ENCODE measurements at regions not wholly inside any gene's neighbourhood (a gene's known extent, or its start where the extent isn't known, plus 50 kb on each side); places are given as distances from the start of the nearest gene placed in this dataset.

DNA sequence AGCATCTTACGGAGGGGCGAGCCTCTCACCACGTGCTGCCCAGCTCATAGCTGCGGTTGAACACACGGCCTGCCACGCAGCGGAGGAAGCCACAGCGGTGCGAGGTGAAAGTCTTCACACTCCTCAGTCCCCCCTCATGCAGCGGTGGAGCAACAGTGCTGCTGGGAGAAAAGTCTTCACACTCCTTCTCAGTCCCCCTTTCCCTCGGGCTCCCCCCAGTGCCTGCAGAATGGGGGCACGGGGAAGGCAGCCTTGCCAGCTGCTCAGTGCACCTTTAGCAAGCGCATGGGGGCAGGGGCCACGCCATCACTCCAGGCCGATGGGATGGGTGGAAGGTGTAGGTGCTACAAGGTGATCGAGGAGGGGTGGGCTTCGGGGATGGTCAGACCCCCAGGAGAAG, 206.3 kb upstream of the TCERG1L start:
- Histone ChIP-seq H3K27me3 (no peaks in the 10 kb centered on the region), H3K9me3 (no peaks in the 10 kb centered on the region), H3K4me1 (no peaks in the 10 kb centered on the region), H3K36me3 (no peaks in the 10 kb centered on the region), H3K4me3 (ENCODE audit: low read depth, low read length) (no peak overlapping the region)
- TF ChIP-seq, protein P1, sequence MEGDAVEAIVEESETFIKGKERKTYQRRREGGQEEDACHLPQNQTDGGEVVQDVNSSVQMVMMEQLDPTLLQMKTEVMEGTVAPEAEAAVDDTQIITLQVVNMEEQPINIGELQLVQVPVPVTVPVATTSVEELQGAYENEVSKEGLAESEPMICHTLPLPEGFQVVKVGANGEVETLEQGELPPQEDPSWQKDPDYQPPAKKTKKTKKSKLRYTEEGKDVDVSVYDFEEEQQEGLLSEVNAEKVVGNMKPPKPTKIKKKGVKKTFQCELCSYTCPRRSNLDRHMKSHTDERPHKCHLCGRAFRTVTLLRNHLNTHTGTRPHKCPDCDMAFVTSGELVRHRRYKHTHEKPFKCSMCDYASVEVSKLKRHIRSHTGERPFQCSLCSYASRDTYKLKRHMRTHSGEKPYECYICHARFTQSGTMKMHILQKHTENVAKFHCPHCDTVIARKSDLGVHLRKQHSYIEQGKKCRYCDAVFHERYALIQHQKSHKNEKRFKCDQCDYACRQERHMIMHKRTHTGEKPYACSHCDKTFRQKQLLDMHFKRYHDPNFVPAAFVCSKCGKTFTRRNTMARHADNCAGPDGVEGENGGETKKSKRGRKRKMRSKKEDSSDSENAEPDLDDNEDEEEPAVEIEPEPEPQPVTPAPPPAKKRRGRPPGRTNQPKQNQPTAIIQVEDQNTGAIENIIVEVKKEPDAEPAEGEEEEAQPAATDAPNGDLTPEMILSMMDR (IDR thresholded peaks at IDR 0.05; ENCODE audit: low read depth, low read length) = no peak
- DNase-seq = no peak

DNA sequence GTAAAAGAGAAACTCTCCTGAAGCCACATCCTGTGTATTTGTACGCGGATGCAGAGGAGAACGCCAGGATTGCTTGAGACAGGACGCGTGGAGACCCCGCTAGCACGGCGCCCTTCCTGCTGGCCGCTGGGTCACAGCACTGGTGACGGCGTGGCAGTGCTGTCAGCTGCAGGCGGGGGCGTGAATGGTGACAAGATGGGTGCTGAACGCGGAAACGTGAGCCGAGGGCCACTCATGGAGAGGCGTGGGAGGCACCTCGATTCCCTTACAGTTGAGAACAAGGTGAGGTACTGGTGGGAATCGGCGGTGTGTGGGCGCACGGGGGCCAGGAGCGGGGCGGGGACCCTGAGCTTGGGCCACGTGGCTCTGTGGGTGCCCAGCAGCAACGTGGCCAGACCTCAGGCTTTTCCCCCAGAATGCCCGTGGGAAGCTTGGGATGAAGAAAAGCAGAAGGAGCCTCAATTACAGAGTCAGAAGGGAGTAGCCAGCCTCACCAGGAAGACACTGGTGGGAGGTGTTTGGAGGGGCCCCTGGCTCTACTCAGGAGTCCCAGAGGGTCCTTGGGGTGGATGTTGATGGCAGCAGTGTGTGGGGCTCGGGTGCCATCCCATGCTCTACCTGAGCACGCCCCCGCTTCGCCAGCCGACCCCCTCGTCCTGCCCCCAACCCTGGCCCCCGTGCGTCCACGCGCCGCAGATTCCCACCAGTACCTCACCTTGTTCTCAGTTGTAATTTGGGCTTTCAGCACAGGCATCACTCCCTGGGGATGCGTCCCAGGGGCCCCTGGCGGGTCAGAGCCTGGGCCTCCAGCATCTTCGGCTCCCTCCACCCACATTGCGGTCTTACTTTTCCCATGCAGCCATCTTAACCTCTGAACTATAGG, 208.4 kb upstream of the TCERG1L start:
- TF ChIP-seq, protein P1 (IDR thresholded peaks at IDR 0.05; ENCODE audit: low read depth, low read length) = no peak
- H3K27me3 ChIP-seq = no peaks in the 10 kb centered on the region
- H3K4me1 ChIP-seq = no peaks in the 10 kb centered on the region
- no peaks in the 10 kb centered on the region for H3K36me3 ChIP-seq
- no peaks in the 10 kb centered on the region for H3K9me3 ChIP-seq
- H3K4me3 ChIP-seq (ENCODE audit: low read depth, low read length) = no peak overlapping the region
- DNase-seq = no peak

DNA sequence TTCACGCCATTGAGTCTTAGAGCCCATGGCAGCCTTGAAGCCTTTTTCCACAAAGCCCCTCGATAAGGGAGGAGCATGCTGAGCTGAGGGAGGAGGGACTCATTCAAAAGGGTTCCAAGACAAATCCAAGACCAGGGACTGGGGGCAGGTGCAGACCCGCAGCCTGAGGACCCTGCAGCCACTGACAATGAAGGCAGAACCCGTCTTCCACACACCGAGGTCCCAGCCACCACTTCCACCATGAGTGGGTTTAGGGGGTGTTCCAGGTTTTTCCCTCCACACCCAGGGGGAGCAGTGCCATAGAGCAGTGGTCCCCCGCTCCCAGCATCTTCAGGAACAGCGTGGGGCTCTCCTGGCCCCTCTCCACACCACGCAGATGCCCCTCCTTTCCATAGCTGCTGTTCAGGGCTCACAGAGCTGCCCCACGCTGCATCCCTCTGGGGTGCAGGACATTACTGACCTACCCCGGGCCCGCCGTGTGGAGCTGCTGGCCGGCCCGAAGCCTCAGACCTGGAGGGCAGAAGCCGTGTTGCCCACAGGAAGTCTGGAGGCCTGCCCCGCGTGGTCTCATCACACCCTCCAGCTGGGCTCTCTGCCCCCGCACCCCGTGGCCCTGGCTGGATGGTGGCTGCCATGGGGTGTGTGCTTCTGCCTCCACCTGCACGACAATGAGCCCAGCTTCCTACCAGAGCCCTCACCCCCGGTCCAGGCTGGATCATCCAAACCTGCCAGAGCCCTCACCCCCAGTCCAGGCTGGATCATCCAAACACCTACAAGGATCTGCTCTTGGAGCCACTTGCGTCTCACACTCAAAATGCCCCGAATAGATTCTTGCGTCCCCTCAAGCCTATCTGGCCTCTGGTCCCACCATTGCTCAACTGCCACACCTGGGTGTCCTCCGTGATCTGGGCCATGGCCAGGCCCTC, 220.0 kb upstream of the TCERG1L start:
- Histone ChIP-seq H3K27me3 (no peaks in the 10 kb centered on the region), H3K36me3 (no peaks in the 10 kb centered on the region), H3K9me3 (no peaks in the 10 kb centered on the region), H3K4me3 (ENCODE audit: low read depth, low read length) (no peak overlapping the region), H3K4me1 (no peaks in the 10 kb centered on the region)
- TF ChIP-seq, protein P1 (IDR thresholded peaks at IDR 0.05; ENCODE audit: low read depth, low read length) = no peak
- no peak for DNase-seq

DNA sequence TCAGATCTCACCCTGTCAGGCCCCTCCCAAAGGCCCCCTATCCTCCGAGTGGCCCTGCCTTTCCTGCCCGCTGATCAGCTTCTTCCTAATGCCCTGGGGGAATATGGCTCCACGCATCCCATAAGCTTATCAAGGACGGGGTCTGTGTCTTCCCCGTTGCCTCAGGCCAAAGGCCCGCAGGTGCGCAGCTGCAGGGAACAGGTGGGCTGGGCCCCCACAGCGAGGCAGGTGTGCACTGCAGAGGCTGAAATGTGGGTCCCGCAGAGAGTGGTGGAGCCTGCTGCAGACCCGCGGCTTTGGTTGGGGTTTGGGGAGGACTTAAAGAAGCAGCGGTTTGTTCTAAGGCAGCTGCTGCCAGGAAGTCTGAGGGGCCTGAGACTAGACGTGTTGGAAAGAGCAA, 220.8 kb upstream of the TCERG1L start:
- no peak for DNase-seq
- TF ChIP-seq, protein P1 (IDR thresholded peaks at IDR 0.05; ENCODE audit: low read depth, low read length) = no peak
- Histone ChIP-seq H3K36me3 (no peaks in the 10 kb centered on the region), H3K27me3 (no peaks in the 10 kb centered on the region), H3K4me3 (ENCODE audit: low read depth, low read length) (no peak overlapping the region), H3K4me1 (no peaks in the 10 kb centered on the region), H3K9me3 (no peaks in the 10 kb centered on the region)

DNA sequence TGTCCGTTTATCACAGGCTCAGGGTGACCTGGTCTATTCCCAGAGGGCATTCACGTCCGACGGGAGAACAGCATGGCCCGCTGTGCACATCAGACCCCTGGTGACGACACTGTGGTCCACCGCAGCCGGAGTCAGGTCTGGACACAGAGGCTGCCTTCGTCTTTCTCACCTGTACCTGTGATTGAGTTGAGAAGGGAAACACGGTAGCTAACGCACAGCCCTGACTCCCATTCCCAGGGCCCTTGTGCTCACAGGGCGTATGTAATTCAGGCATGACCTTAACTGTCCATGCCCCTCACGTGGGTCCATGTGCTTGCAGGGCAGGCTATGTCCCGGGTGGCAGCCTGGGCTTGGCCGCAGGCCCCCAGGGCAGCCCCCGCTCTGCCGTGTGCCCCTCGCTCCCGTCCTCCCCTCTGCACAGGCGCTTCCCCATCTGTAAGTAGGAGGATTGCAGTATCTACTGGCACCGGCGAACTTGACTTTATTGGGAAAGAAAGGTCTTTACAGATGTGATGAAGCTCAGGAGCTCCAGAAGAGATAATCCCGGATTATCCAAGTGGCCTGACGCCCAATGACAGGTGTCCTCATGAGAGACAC, 221.3 kb upstream of the TCERG1L start:
- DNase-seq = no peak
- Histone ChIP-seq H3K4me1 (no peaks in the 10 kb centered on the region), H3K9me3 (no peaks in the 10 kb centered on the region), H3K36me3 (no peaks in the 10 kb centered on the region), H3K4me3 (ENCODE audit: low read depth, low read length) (no peak overlapping the region), H3K27me3 (no peaks in the 10 kb centered on the region)
- TF ChIP-seq, protein P1 (IDR thresholded peaks at IDR 0.05; ENCODE audit: low read depth, low read length) = no peak

All from BE2C (cell line).